ENCODE measurements at regions not wholly inside any gene's neighbourhood (a gene's known extent, or its start where the extent isn't known, plus 50 kb on each side); places are given as distances from the start of the nearest gene placed in this dataset.

DNA sequence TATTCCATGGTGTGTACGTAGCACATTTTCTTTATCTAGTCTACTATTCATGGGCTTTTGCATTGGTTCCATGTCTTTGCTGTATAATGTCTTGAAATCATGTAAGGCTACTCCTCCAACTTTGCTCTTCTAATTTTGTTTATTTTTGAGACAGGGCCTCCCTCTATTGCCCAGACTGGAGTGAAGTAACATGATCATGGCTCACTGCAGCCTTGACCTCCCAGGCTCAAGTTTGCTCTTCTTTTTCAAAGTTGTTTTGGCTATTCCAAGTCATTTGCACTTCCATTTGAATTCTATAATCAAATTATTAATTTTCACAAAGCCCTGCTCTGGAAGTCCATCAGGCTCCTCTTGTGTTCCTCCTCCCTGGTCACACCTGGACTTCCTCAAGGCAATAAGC, 90.2 kb upstream of the SGIP1 start:
- no peaks in the 10 kb centered on the region for H3K27me3 ChIP-seq (ENCODE audit: insufficient read depth, low read depth, severe bottlenecking)
- H3K27ac ChIP-seq: no peak overlapping the region
- no peak overlapping the region for H3K4me3 ChIP-seq (ENCODE audit: low read depth, low read length)
- no peaks in the 10 kb centered on the region for H3K9me3 ChIP-seq (ENCODE audit: severe bottlenecking)
- no peaks in the 10 kb centered on the region for H3K36me3 ChIP-seq
- TF ChIP-seq, protein P1, sequence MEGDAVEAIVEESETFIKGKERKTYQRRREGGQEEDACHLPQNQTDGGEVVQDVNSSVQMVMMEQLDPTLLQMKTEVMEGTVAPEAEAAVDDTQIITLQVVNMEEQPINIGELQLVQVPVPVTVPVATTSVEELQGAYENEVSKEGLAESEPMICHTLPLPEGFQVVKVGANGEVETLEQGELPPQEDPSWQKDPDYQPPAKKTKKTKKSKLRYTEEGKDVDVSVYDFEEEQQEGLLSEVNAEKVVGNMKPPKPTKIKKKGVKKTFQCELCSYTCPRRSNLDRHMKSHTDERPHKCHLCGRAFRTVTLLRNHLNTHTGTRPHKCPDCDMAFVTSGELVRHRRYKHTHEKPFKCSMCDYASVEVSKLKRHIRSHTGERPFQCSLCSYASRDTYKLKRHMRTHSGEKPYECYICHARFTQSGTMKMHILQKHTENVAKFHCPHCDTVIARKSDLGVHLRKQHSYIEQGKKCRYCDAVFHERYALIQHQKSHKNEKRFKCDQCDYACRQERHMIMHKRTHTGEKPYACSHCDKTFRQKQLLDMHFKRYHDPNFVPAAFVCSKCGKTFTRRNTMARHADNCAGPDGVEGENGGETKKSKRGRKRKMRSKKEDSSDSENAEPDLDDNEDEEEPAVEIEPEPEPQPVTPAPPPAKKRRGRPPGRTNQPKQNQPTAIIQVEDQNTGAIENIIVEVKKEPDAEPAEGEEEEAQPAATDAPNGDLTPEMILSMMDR (IDR thresholded peaks at IDR 0.05; ENCODE audit: low read depth, low read length): no peak
- no peak for DNase-seq

GRCh38 chr1:66444438-66445265, 89.3 kb upstream of the SGIP1 start:
- no peak for DNase-seq

DNA sequence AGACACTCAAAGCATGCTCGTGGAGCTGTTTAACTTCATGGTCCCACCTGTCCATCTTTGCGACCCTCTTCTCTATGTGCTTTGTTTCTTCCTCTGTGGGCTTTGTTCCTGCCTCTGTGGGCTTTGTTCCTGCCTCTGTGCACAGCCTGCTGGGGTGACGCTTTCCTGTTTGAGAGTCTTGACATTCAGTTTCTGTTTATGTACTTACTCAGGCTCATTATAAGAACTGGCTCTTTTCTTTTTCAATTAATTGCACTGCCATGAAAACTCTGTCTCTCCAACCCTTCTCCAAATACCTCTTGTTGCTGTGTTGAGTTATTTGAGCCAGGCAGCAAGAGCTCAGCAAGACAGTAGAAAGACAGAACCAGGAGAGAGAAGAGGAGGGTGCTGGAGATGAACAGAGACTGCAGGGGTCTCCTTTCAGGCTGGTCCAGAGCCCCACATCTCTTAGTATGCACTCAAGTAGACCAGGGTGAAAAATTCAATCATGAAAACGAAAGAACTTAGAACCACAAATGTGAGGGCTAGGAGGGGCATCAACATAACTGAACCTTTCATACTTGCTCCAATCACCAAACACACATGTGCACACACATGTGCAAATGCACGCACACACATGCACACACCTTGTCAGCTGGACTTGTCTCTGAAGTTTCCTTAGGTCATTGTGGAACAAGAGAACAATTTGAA, 88.3 kb upstream of the SGIP1 start:
- H3K27me3 ChIP-seq (ENCODE audit: insufficient read depth, low read depth, severe bottlenecking): no peaks in the 10 kb centered on the region
- TF ChIP-seq, protein P1 (IDR thresholded peaks at IDR 0.05; ENCODE audit: low read depth, low read length): no peak
- no peak overlapping the region; the same call in 1 of the 2 replicates for H3K27ac ChIP-seq
- H3K9me3 ChIP-seq (ENCODE audit: severe bottlenecking): no peaks in the 10 kb centered on the region
- H3K36me3 ChIP-seq: no peaks in the 10 kb centered on the region
- H3K4me3 ChIP-seq (ENCODE audit: low read depth, low read length): no peak overlapping the region
- no peak for DNase-seq

More at GRCh38 chr1:66444438-66445265, 89.3 kb upstream of the SGIP1 start:
- no peaks in the 10 kb centered on the region for H3K27me3 ChIP-seq (ENCODE audit: insufficient read depth, low read depth, severe bottlenecking)
- H3K9me3 ChIP-seq (ENCODE audit: severe bottlenecking): no peaks in the 10 kb centered on the region
- H3K36me3 ChIP-seq: no peaks in the 10 kb centered on the region
- H3K27ac ChIP-seq: no peak overlapping the region
- TF ChIP-seq, protein P1 (IDR thresholded peaks at IDR 0.05; ENCODE audit: low read depth, low read length): no peak
- H3K4me3 ChIP-seq (ENCODE audit: low read depth, low read length): no peak overlapping the region

DNA sequence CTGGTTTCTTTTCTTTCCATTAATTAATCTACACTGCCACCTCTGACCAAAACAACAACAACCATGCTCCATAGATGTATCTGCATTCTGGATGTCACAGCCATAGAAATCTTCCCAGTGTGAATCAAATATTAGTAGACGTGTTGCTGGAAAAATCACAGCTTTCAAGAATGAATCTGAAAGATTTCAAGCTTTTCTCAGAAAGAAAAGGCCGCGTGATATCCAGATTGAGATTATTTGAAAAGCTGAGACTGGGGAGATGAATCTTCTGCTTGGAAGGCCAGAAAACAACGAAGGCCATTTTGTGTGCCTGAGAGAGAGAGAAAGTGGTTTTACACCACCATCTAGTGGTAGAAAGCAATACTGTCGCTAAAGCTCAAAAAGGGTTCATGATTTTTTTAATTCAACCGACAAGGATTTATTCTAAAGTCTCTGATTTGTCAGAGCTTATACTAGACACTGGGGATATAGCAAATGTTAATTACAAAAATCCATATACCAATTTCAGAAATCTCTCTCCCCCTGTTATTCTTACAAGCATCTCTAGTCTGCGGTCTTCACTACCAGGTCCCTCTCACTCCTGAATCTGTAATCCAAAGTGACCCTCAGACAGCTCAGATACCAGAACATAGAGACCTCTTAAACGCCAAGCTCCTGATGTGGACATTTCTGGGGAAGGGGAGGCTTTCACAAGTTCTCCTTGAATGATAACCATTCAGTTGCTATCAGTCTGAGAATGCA, 87.5 kb upstream of the SGIP1 start:
- H3K9me3 ChIP-seq (ENCODE audit: severe bottlenecking): no peaks in the 10 kb centered on the region
- peak; percentile 30 for DNase-seq
- H3K27me3 ChIP-seq (ENCODE audit: insufficient read depth, low read depth, severe bottlenecking): no peaks in the 10 kb centered on the region
- no peak overlapping the region for H3K4me3 ChIP-seq (ENCODE audit: low read depth, low read length)
- TF ChIP-seq, protein P1 (IDR thresholded peaks at IDR 0.05; ENCODE audit: low read depth, low read length): peak; percentile 71
- no peaks in the 10 kb centered on the region for H3K36me3 ChIP-seq
- peak overlapping the region; percentile 55 for H3K27ac ChIP-seq

- no peaks in the 10 kb centered on the region for H3K36me3 ChIP-seq
- no peak for DNase-seq
These were observed 83.9 kb upstream of the SGIP1 start for GRCh38 chr1:66450043-66450514.

More at GRCh38 chr1:66450043-66450514, 83.9 kb upstream of the SGIP1 start:
- H3K27ac ChIP-seq: no peak overlapping the region
- TF ChIP-seq, protein P1 (IDR thresholded peaks at IDR 0.05; ENCODE audit: low read depth, low read length): no peak
- H3K27me3 ChIP-seq (ENCODE audit: insufficient read depth, low read depth, severe bottlenecking): no peaks in the 10 kb centered on the region
- H3K9me3 ChIP-seq (ENCODE audit: severe bottlenecking): no peaks in the 10 kb centered on the region
- H3K4me3 ChIP-seq (ENCODE audit: low read depth, low read length): no peak overlapping the region
